ENCODE measurements at regions not wholly inside any gene's neighbourhood (a gene's known extent, or its start where the extent isn't known, plus 50 kb on each side); places are given as distances from the start of the nearest gene placed in this dataset.

GRCh38 chr16:51636920-51637769 lies 486.1 kb upstream of the SALL1 start:
- no peak for TF ChIP-seq ZFX (IDR thresholded peaks at IDR 0.05; ENCODE audit: borderline replicate concordance)
- TF ChIP-seq CTCF (IDR thresholded peaks at IDR 0.05), result no peak
- H3K27ac ChIP-seq, result no peak overlapping the region

- H3K27ac ChIP-seq, result no peak overlapping the region
- TF ChIP-seq ZFX (IDR thresholded peaks at IDR 0.05; ENCODE audit: borderline replicate concordance) (no peak), CTCF (IDR thresholded peaks at IDR 0.05) (no peak)
These were observed 484.1 kb upstream of the SALL1 start for GRCh38 chr16:51635181-51635580.

- no peak overlapping the region for H3K27ac ChIP-seq
- no peak for TF ChIP-seq CTCF (IDR thresholded peaks at IDR 0.05)
- TF ChIP-seq ZFX (IDR thresholded peaks at IDR 0.05; ENCODE audit: borderline replicate concordance), result no peak
These were observed 479.0 kb upstream of the SALL1 start for GRCh38 chr16:51630076-51630475.

GRCh38 chr16:51629576-51629975 lies 478.5 kb upstream of the SALL1 start:
- TF ChIP-seq ZFX (IDR thresholded peaks at IDR 0.05; ENCODE audit: borderline replicate concordance) (no peak), CTCF (IDR thresholded peaks at IDR 0.05) (no peak)
- no peak overlapping the region for H3K27ac ChIP-seq

GRCh38 chr16:51624080-51624775 lies 473.2 kb upstream of the SALL1 start:
- no peak for TF ChIP-seq CTCF (IDR thresholded peaks at IDR 0.05)
- no peak for TF ChIP-seq ZFX (IDR thresholded peaks at IDR 0.05; ENCODE audit: borderline replicate concordance)
- H3K27ac ChIP-seq, result no peak overlapping the region

- no peak overlapping the region for H3K27ac ChIP-seq
- TF ChIP-seq ZFX (IDR thresholded peaks at IDR 0.05; ENCODE audit: borderline replicate concordance) (no peak), CTCF (IDR thresholded peaks at IDR 0.05) (no peak)
These were observed 470.5 kb upstream of the SALL1 start for GRCh38 chr16:51621610-51622009.

- TF ChIP-seq CTCF (IDR thresholded peaks at IDR 0.05) (no peak), ZFX (IDR thresholded peaks at IDR 0.05; ENCODE audit: borderline replicate concordance) (no peak)
- no peak overlapping the region for H3K27ac ChIP-seq
These were observed 464.1 kb upstream of the SALL1 start for GRCh38 chr16:51615141-51615540.
